ENCODE measurements at regions not wholly inside any gene's neighbourhood (a gene's known extent, or its start where the extent isn't known, plus 50 kb on each side); places are given as distances from the start of the nearest gene placed in this dataset.

- ChIA-PET CTCF (no interaction called here), POLR2A (ENCODE audit: low non-redundant PET) (no interaction called here)
- H3K9me3 ChIP-seq (ENCODE audit: low read depth, low read length, poor library complexity, severe bottlenecking), result peaks cover 7% of the 10 kb centered on the region
- intact Hi-C loops (cut with micrococcal nuclease; ENCODE audit: unreplicated experiment), result no loop called here
- H3K4me3 ChIP-seq (ENCODE audit: low read depth, low read length, poor library complexity, severe bottlenecking), result no peak overlapping the region
- H3K27ac ChIP-seq (ENCODE audit: low read depth, low read length, poor library complexity, severe bottlenecking), result no peak overlapping the region
- no peaks in the 10 kb centered on the region for H3K36me3 ChIP-seq (ENCODE audit: insufficient read depth, low read length, poor library complexity, severe bottlenecking)
- no peak for TF ChIP-seq EZH2 (IDR thresholded peaks at IDR 0.05; ENCODE audit: borderline replicate concordance, low read depth, low read length, poor library complexity, severe bottlenecking)
- TF ChIP-seq CTCF (conservative IDR thresholded peaks at IDR 0.05; ENCODE audit: low read depth, low read length), result no peak
- H3K4me1 ChIP-seq (ENCODE audit: insufficient read depth, low read length, poor library complexity, severe bottlenecking), result no peaks in the 10 kb centered on the region
- no peak for DNase-seq (ENCODE audit: low spot score)
- no peaks in the 10 kb centered on the region for H3K27me3 ChIP-seq (replicated peaks; ENCODE audit: insufficient read depth, low read depth, low read length, poor library complexity)
- no TSS peak for BruUV-seq (replicated peaks)
Observed at GRCh38 chr2:199216253-199216652, 241.5 kb downstream of the SATB2 start.

- DNase-seq (ENCODE audit: low spot score), result no peak
- POLR2A ChIA-PET (ENCODE audit: low non-redundant PET), result no interaction called here
- intact Hi-C loops (cut with micrococcal nuclease; ENCODE audit: unreplicated experiment), result no loop called here
- BruUV-seq (replicated peaks), result no TSS peak
- Histone ChIP-seq H3K36me3 (ENCODE audit: insufficient read depth, low read length, poor library complexity, severe bottlenecking) (no peaks in the 10 kb centered on the region), H3K4me1 (ENCODE audit: insufficient read depth, low read length, poor library complexity, severe bottlenecking) (no peaks in the 10 kb centered on the region), H3K27ac (ENCODE audit: low read depth, low read length, poor library complexity, severe bottlenecking) (no peak overlapping the region), H3K4me3 (ENCODE audit: low read depth, low read length, poor library complexity, severe bottlenecking) (no peak overlapping the region), H3K27me3 (replicated peaks; ENCODE audit: insufficient read depth, low read depth, low read length, poor library complexity) (peaks cover 5% of the 10 kb centered on the region), H3K9me3 (ENCODE audit: low read depth, low read length, poor library complexity, severe bottlenecking) (peaks cover 7% of the 10 kb centered on the region)
- CTCF ChIA-PET, result no interaction called here
- TF ChIP-seq EZH2 (IDR thresholded peaks at IDR 0.05; ENCODE audit: borderline replicate concordance, low read depth, low read length, poor library complexity, severe bottlenecking) (no peak), CTCF (conservative IDR thresholded peaks at IDR 0.05; ENCODE audit: low read depth, low read length) (no peak)
Observed at GRCh38 chr2:199207011-199207410, 250.7 kb downstream of the SATB2 start.

- H3K27ac ChIP-seq (ENCODE audit: low read depth, low read length, poor library complexity, severe bottlenecking), result no peak overlapping the region
- H3K9me3 ChIP-seq (ENCODE audit: low read depth, low read length, poor library complexity, severe bottlenecking), result peaks cover 3% of the 10 kb centered on the region
- intact Hi-C loops (cut with micrococcal nuclease; ENCODE audit: unreplicated experiment), result no loop called here
- H3K4me3 ChIP-seq (ENCODE audit: low read depth, low read length, poor library complexity, severe bottlenecking), result no peak overlapping the region
- TF ChIP-seq CTCF (conservative IDR thresholded peaks at IDR 0.05; ENCODE audit: low read depth, low read length) (no peak), EZH2 (IDR thresholded peaks at IDR 0.05; ENCODE audit: borderline replicate concordance, low read depth, low read length, poor library complexity, severe bottlenecking) (no peak)
- ChIA-PET POLR2A (ENCODE audit: low non-redundant PET) (no interaction called here), CTCF (no interaction called here)
- BruUV-seq (replicated peaks), result no TSS peak
- peaks cover 5% of the 10 kb centered on the region for H3K27me3 ChIP-seq (replicated peaks; ENCODE audit: insufficient read depth, low read depth, low read length, poor library complexity)
- H3K36me3 ChIP-seq (ENCODE audit: insufficient read depth, low read length, poor library complexity, severe bottlenecking), result no peaks in the 10 kb centered on the region
- no peak for DNase-seq (ENCODE audit: low spot score)
- no peaks in the 10 kb centered on the region for H3K4me1 ChIP-seq (ENCODE audit: insufficient read depth, low read length, poor library complexity, severe bottlenecking)
Observed at GRCh38 chr2:199206536-199206935, 251.2 kb downstream of the SATB2 start.

All from A673 (cell line).